CD8-positive, alpha-beta memory T cell (primary cell): ENCODE measurements at regions not wholly inside any gene's neighbourhood (a gene's known extent, or its start where the extent isn't known, plus 50 kb on each side); places are given as distances from the start of the nearest gene placed in this dataset.

Source experiments
- CTCF ChIA-PET: fragments of 350-600 bp; sonication (Branson Sonifier 250); formaldehyde crosslinking; loops from one replicate; lab custom pipeline; 2021; ENCODE audit warnings: antibody characterized with exemption; lab: Charles Lee
- POLR2A ChIA-PET: fragments of 350-600 bp; sonication (Branson Sonifier 250); formaldehyde crosslinking; loops from one replicate; lab custom pipeline; 2021; ENCODE audit warnings: antibody characterized with exemption; lab: Charles Lee
- DNase-seq, 5 donors: peaks; one replicate each; pipeline versions ENCODE4 v3.0.0 to v3.0.0-alpha.2; 2020 to 2022; ENCODE audit warnings: mixed read lengths in 1 of 5
- H3K27ac ChIP-seq: one replicate; pipeline ENCODE4 v1.7.0; 2013; ENCODE audit warnings: low read depth, mild to moderate bottlenecking, low read length, moderate library complexity
- H3K27me3 ChIP-seq: 2 replicates; pipeline ENCODE4 v1.7.0; 2013; ENCODE audit warnings: low read length, mild to moderate bottlenecking; ENCODE audit not compliant: insufficient read depth, poor library complexity, severe bottlenecking
- H3K36me3 ChIP-seq: 2 replicates; pipeline ENCODE4 v1.7.0; 2013; ENCODE audit warnings: mild to moderate bottlenecking, low read length, moderate library complexity; ENCODE audit not compliant: insufficient read depth
- H3K4me1 ChIP-seq: 2 replicates; pipeline ENCODE4 v1.7.0; 2013; ENCODE audit warnings: mild to moderate bottlenecking, low read length, moderate library complexity; ENCODE audit not compliant: insufficient read depth
- H3K4me3 ChIP-seq: 2 replicates; pipeline ENCODE4 v1.7.0; 2013; ENCODE audit warnings: mild to moderate bottlenecking, low read length
- H3K9me3 ChIP-seq: 2 replicates; pipeline ENCODE4 v1.7.0; 2013; ENCODE audit warnings: mild to moderate bottlenecking, low read length
- H3K27ac Mint-ChIP-seq, 8 donors: one replicate each; pipeline ENCODE4 v1.8.0; 2020 to 2021; ENCODE audit warnings: mixed read lengths in 8 of 8, mild to moderate bottlenecking in 6 of 8, inconsistent platforms in 3 of 8, moderate library complexity in 3 of 8
- H3K27me3 Mint-ChIP-seq, 2 donors: one replicate each; pipeline ENCODE4 v1.8.0; 2020 to 2021; ENCODE audit warnings: mixed read lengths in 2 of 2, mild to moderate bottlenecking in 1 of 2, moderate library complexity in 1 of 2
- H3K36me3 Mint-ChIP-seq, 3 donors: one replicate each; pipeline ENCODE4 v1.8.0; 2020 to 2021; ENCODE audit warnings: mixed read lengths in 3 of 3, inconsistent platforms in 1 of 3, mild to moderate bottlenecking in 1 of 3
- H3K4me1 Mint-ChIP-seq, 3 donors: one replicate each; pipeline ENCODE4 v1.8.0; 2020 to 2021; ENCODE audit warnings: mixed read lengths in 3 of 3, inconsistent platforms in 1 of 3, mild to moderate bottlenecking in 1 of 3
- H3K4me3 Mint-ChIP-seq, 7 donors: one replicate each; pipeline ENCODE4 v1.8.0; 2020 to 2021; ENCODE audit warnings: mixed read lengths in 7 of 7, mild to moderate bottlenecking in 6 of 7, moderate library complexity in 4 of 7, inconsistent platforms in 2 of 7
- H3K9me3 Mint-ChIP-seq, 5 donors: one replicate each; pipeline ENCODE4 v1.8.0; 2020 to 2022; ENCODE audit warnings: mixed read lengths in 5 of 5, mild to moderate bottlenecking in 3 of 5, moderate library complexity in 2 of 5, inconsistent platforms in 1 of 5

- Histone ChIP-seq H3K4me3 (no peak overlapping the region), H3K4me1 (no peaks in the 10 kb centered on the region), H3K9me3 (no peaks in the 10 kb centered on the region), H3K36me3 (no peaks in the 10 kb centered on the region), H3K27ac (no peak overlapping the region), H3K27me3 (no peaks in the 10 kb centered on the region)
- Mint-ChIP-seq H3K9me3 (no peaks in the 10 kb centered on the region), H3K36me3 (no peaks in the 10 kb centered on the region), H3K4me1 (no peaks in the 10 kb centered on the region), H3K4me3 (no peak overlapping the region), H3K27me3 (peaks cover 13 to 49% of the 10 kb centered on the region in 2 donors), H3K27ac (no peak overlapping the region)
- no peak for DNase-seq
- ChIA-PET CTCF (no interaction called here), POLR2A (no interaction called here)
These were observed 208.1 kb upstream of the UMPS start for GRCh38 chr3:124522082-124522625.

- Histone ChIP-seq H3K27me3 (peaks cover 3% of the 10 kb centered on the region), H3K4me3 (no peak overlapping the region), H3K27ac (no peak overlapping the region), H3K9me3 (no peaks in the 10 kb centered on the region), H3K36me3 (no peaks in the 10 kb centered on the region), H3K4me1 (no peaks in the 10 kb centered on the region)
- Mint-ChIP-seq H3K4me1 (no peaks in the 10 kb centered on the region), H3K27me3 (peaks cover 8 to 46% of the 10 kb centered on the region in 2 donors), H3K4me3 (no peak overlapping the region), H3K36me3 (no peaks in the 10 kb centered on the region), H3K9me3 (no peaks in the 10 kb centered on the region), H3K27ac (no peak overlapping the region)
- CTCF ChIA-PET: no interaction called here
- POLR2A ChIA-PET: no interaction called here
- no peak for DNase-seq
These were observed 203.7 kb upstream of the UMPS start for GRCh38 chr3:124526601-124527000.

GRCh38 chr3:124529826-124530571 is 200.3 kb upstream of the UMPS start:
- ChIA-PET POLR2A (no interaction called here), CTCF (no interaction called here)
- Mint-ChIP-seq H3K4me3 (no peak overlapping the region), H3K36me3 (no peaks in the 10 kb centered on the region), H3K9me3 (no peaks in the 10 kb centered on the region), H3K4me1 (no peaks in the 10 kb centered on the region), H3K27ac (no peak overlapping the region), H3K27me3 (peaks cover 12 to 52% of the 10 kb centered on the region in 2 donors)
- no peaks in the 10 kb centered on the region for H3K9me3 ChIP-seq
- no peak overlapping the region for H3K4me3 ChIP-seq
- H3K27me3 ChIP-seq: peaks cover 3% of the 10 kb centered on the region
- H3K27ac ChIP-seq: no peak overlapping the region
- no peak for DNase-seq
- no peaks in the 10 kb centered on the region for H3K4me1 ChIP-seq
- no peaks in the 10 kb centered on the region for H3K36me3 ChIP-seq

GRCh38 chr3:124530916-124531315 is 199.3 kb upstream of the UMPS start:
- Mint-ChIP-seq H3K27ac (no peak overlapping the region), H3K9me3 (no peaks in the 10 kb centered on the region), H3K27me3 (peaks cover 14 to 52% of the 10 kb centered on the region in 2 donors), H3K36me3 (no peaks in the 10 kb centered on the region), H3K4me3 (no peak overlapping the region), H3K4me1 (no peaks in the 10 kb centered on the region)
- Histone ChIP-seq H3K4me1 (no peaks in the 10 kb centered on the region), H3K27ac (no peak overlapping the region), H3K27me3 (peaks cover 3% of the 10 kb centered on the region), H3K9me3 (no peaks in the 10 kb centered on the region), H3K36me3 (no peaks in the 10 kb centered on the region), H3K4me3 (no peak overlapping the region)
- ChIA-PET CTCF (no interaction called here), POLR2A (no interaction called here)
- DNase-seq: no peak

GRCh38 chr3:124532071-124532470 is 198.2 kb upstream of the UMPS start:
- Mint-ChIP-seq H3K4me1 (no peaks in the 10 kb centered on the region), H3K4me3 (no peak overlapping the region), H3K9me3 (no peaks in the 10 kb centered on the region), H3K27me3 (peaks cover 14 to 47% of the 10 kb centered on the region in 2 donors), H3K36me3 (no peaks in the 10 kb centered on the region), H3K27ac (no peak overlapping the region)
- CTCF ChIA-PET: no interaction called here
- no peaks in the 10 kb centered on the region for H3K9me3 ChIP-seq
- peaks cover 3% of the 10 kb centered on the region for H3K27me3 ChIP-seq
- DNase-seq: no peak
- H3K4me1 ChIP-seq: no peaks in the 10 kb centered on the region
- H3K27ac ChIP-seq: no peak overlapping the region
- POLR2A ChIA-PET: no interaction called here
- no peaks in the 10 kb centered on the region for H3K36me3 ChIP-seq
- H3K4me3 ChIP-seq: no peak overlapping the region

GRCh38 chr3:124535306-124535705 is 194.9 kb upstream of the UMPS start:
- POLR2A ChIA-PET: no interaction called here
- no peak overlapping the region for H3K27ac Mint-ChIP-seq

GRCh38 chr3:124540550-124541211 is 189.6 kb upstream of the UMPS start:
- Histone ChIP-seq H3K4me3 (no peak overlapping the region), H3K27ac (no peak overlapping the region), H3K36me3 (no peaks in the 10 kb centered on the region), H3K27me3 (peaks cover 6% of the 10 kb centered on the region), H3K9me3 (no peaks in the 10 kb centered on the region), H3K4me1 (no peaks in the 10 kb centered on the region)
- Mint-ChIP-seq H3K4me1 (no peaks in the 10 kb centered on the region), H3K9me3 (no peaks in the 10 kb centered on the region), H3K27me3 (peaks cover 7 to 11% of the 10 kb centered on the region in 2 donors), H3K4me3 (no peak overlapping the region), H3K27ac (no peak overlapping the region), H3K36me3 (no peaks in the 10 kb centered on the region)
- no peak for DNase-seq
- ChIA-PET CTCF (interaction anchor here (2.2 to 2.5 kb wide), 2 partner anchors 9 to 19 kb away, joined by 5 to 10 read pairs; no protein-coding TSS in a partner anchor), POLR2A (no interaction called here)

More at GRCh38 chr3:124535306-124535705, 194.9 kb upstream of the UMPS start:
- peaks cover 5% of the 10 kb centered on the region for H3K27me3 ChIP-seq
- no peak overlapping the region for H3K4me3 ChIP-seq
- Mint-ChIP-seq H3K4me3 (no peak overlapping the region), H3K4me1 (no peaks in the 10 kb centered on the region), H3K36me3 (no peaks in the 10 kb centered on the region), H3K9me3 (no peaks in the 10 kb centered on the region), H3K27me3 (peaks cover 11 to 31% of the 10 kb centered on the region in 2 donors)
- no peak overlapping the region for H3K27ac ChIP-seq
- CTCF ChIA-PET: no interaction called here
- DNase-seq: no peak
- H3K36me3 ChIP-seq: no peaks in the 10 kb centered on the region
- no peaks in the 10 kb centered on the region for H3K4me1 ChIP-seq
- no peaks in the 10 kb centered on the region for H3K9me3 ChIP-seq

- POLR2A ChIA-PET: no interaction called here
- Histone ChIP-seq H3K9me3 (no peaks in the 10 kb centered on the region), H3K4me1 (no peaks in the 10 kb centered on the region), H3K27ac (no peak overlapping the region), H3K27me3 (peaks cover 6% of the 10 kb centered on the region), H3K4me3 (no peak overlapping the region), H3K36me3 (no peaks in the 10 kb centered on the region)
- H3K4me3 Mint-ChIP-seq: no peak overlapping the region
- no peaks in the 10 kb centered on the region for H3K4me1 Mint-ChIP-seq
- DNase-seq: no peak
- H3K9me3 Mint-ChIP-seq: no peaks in the 10 kb centered on the region
- peaks cover 7 to 19% of the 10 kb centered on the region in 2 donors for H3K27me3 Mint-ChIP-seq
- H3K27ac Mint-ChIP-seq: no peak overlapping the region
- H3K36me3 Mint-ChIP-seq: no peaks in the 10 kb centered on the region
- CTCF ChIA-PET: interaction anchor here (1.4 to 2.5 kb wide), 2 partner anchors 18 to 146 kb away, joined by 3 to 10 read pairs; no protein-coding TSS in a partner anchor
These were observed 187.9 kb upstream of the UMPS start for GRCh38 chr3:124542214-124542869.
